Glutamatergic neuron (in vitro differentiated cells): ENCODE measurements at regions not wholly inside any gene's neighbourhood (a gene's known extent, or its start where the extent isn't known, plus 50 kb on each side); places are given as distances from the start of the nearest gene placed in this dataset.

ENCODE experiments used
- DNase-seq: peaks from one replicate; pipeline ENCODE4 v3.0.0; 2022
- H3K27ac Mint-ChIP-seq: one replicate; pipeline ENCODE4 v1.8.0; 2020; ENCODE audit warnings: mild to moderate bottlenecking, mixed read lengths, inconsistent platforms; ENCODE audit not compliant: unreplicated experiment
- H3K27me3 Mint-ChIP-seq: one replicate; pipeline ENCODE4 v1.8.0; 2020; ENCODE audit warnings: mild to moderate bottlenecking, moderate library complexity, mixed read lengths, inconsistent platforms; ENCODE audit not compliant: unreplicated experiment
- H3K36me3 Mint-ChIP-seq: one replicate; pipeline ENCODE4 v1.8.0; 2020; ENCODE audit warnings: mild to moderate bottlenecking, mixed read lengths, inconsistent platforms; ENCODE audit not compliant: unreplicated experiment
- H3K4me1 Mint-ChIP-seq: one replicate; pipeline ENCODE4 v1.8.0; 2020; ENCODE audit warnings: mild to moderate bottlenecking, low read depth, mixed read lengths, inconsistent platforms; ENCODE audit not compliant: unreplicated experiment
- H3K4me3 Mint-ChIP-seq: one replicate; pipeline ENCODE4 v1.8.0; 2020; ENCODE audit warnings: mild to moderate bottlenecking, mixed read lengths, inconsistent platforms; ENCODE audit not compliant: unreplicated experiment
- H3K9me3 Mint-ChIP-seq: one replicate; pipeline ENCODE4 v1.8.0; 2020; ENCODE audit warnings: mild to moderate bottlenecking, moderate library complexity, mixed read lengths, inconsistent platforms; ENCODE audit not compliant: unreplicated experiment
- TF ChIP-seq, protein P1 (sequence below): fragments of 200-600 bp; sonication (generic); IDR thresholded peaks from one replicate; pipeline ENCODE4 v1.5.0; 2021; ENCODE audit not compliant: partially characterized antibody, unreplicated experiment

DNA sequence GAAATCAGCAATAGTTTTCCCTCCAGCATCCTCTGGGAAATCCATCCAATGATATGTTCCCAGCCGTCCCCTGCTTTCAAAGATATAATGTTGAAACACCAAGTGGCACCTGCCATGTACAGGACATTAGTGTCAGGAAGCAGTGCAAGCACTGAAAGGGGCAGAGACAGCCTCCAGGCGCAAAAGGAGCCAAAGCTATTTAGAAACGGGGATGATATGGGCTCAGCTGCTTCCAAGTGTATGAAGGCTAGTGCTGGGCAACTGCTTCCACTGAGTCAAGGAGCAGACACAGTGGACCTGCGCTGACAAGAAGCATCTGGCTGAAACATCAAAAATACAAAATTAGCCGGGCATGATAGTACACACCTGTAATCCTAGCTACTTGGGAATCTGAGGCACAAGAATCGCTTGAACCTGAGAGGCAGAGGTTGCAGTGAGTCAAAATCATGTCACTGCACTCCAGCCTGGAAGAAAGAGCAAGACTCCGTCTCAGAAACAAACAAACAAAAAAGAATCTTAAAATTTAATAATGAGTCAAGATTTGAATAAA is 119.7 kb downstream of the AQP9 start:
- Mint-ChIP-seq H3K9me3 (peaks cover under 1% of the 10 kb centered on the region), H3K27me3 (peaks cover 1% of the 10 kb centered on the region), H3K36me3 (no peaks in the 10 kb centered on the region), H3K4me1 (peaks cover 13% of the 10 kb centered on the region), H3K4me3 (no peak overlapping the region), H3K27ac (peak overlapping the region; percentile 72)
- TF ChIP-seq, protein P1, sequence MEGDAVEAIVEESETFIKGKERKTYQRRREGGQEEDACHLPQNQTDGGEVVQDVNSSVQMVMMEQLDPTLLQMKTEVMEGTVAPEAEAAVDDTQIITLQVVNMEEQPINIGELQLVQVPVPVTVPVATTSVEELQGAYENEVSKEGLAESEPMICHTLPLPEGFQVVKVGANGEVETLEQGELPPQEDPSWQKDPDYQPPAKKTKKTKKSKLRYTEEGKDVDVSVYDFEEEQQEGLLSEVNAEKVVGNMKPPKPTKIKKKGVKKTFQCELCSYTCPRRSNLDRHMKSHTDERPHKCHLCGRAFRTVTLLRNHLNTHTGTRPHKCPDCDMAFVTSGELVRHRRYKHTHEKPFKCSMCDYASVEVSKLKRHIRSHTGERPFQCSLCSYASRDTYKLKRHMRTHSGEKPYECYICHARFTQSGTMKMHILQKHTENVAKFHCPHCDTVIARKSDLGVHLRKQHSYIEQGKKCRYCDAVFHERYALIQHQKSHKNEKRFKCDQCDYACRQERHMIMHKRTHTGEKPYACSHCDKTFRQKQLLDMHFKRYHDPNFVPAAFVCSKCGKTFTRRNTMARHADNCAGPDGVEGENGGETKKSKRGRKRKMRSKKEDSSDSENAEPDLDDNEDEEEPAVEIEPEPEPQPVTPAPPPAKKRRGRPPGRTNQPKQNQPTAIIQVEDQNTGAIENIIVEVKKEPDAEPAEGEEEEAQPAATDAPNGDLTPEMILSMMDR, result no peak
- DNase-seq, result no peak

DNA sequence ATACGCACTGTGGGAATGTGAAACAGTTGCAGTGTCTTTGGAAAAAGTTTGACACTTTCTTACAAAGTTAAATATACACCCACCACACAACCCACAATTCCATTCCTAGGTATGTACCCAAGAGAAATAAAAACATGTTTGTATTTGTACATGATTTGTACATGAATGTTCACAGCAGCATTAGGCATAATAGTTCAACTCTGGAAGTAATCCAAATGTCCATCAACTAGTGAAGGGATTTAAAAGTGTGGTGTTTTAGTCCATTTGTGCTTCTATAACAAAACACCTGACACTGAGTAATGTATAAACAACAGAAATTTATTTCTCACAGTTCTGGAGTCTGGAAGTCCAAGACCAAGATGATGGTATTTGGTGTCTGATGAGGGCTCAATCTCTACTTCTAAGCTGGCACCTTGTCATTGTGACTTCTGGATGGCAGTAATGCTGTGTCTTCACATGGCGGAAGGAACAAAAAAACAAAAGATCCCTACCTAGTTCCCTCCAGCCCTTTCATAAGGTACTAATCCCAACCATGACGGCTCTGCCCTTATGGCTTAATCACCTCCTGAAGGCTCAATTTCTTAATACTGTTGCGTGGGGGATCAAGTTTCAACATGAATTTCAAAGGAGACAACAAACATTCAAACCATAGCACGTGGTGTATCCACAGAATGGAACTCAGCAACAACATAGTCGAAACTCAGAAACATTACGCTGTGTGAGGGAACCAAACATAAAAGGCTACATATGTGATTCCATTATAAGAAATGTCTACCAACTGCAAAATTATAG is 120.5 kb downstream of the AQP9 start:
- H3K4me3 Mint-ChIP-seq, result no peak overlapping the region
- peaks cover 1% of the 10 kb centered on the region for H3K9me3 Mint-ChIP-seq
- TF ChIP-seq, protein P1, result no peak
- H3K4me1 Mint-ChIP-seq, result peaks cover 13% of the 10 kb centered on the region
- no peak for DNase-seq
- H3K27me3 Mint-ChIP-seq, result peaks cover 1% of the 10 kb centered on the region
- H3K36me3 Mint-ChIP-seq, result no peaks in the 10 kb centered on the region
- H3K27ac Mint-ChIP-seq, result no peak overlapping the region

GRCh38 chr15:58260205-58260724 is 122.1 kb downstream of the AQP9 start:
- Mint-ChIP-seq H3K27ac (no peak overlapping the region), H3K36me3 (no peaks in the 10 kb centered on the region), H3K4me3 (no peak overlapping the region), H3K9me3 (peaks cover 1% of the 10 kb centered on the region), H3K27me3 (peaks cover 1% of the 10 kb centered on the region), H3K4me1 (peaks cover 13% of the 10 kb centered on the region)
- DNase-seq, result no peak
- TF ChIP-seq, protein P1, result no peak

DNA sequence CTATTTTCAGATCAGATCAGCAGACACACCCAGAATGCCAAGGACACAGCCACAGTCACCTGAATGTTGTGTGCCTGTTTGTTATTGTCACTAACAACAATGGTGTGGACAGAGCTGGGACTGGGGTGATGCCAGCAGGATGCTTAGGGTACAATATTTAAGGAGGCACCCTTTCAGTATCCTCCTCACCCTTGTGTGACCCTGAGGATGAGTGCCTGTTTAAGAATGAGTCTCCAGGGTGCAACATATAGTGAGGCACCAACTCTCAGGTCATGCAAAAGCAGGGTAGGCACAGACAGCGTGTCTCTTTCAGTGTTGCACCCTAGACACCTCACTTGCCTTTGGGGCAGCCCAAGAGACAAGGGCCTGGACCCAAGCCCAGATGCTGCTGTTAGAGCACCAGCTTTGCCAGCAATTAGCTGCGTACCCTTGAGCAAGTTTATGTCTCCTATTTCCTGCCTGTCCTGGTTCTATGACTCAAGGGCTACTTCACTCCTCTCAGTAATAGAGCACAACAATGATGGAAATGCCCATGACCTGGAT is 122.6 kb downstream of the AQP9 start:
- no peak overlapping the region for H3K4me3 Mint-ChIP-seq
- no peak for DNase-seq
- TF ChIP-seq, protein P1, result no peak
- no peak overlapping the region for H3K27ac Mint-ChIP-seq
- H3K27me3 Mint-ChIP-seq, result no peaks in the 10 kb centered on the region
- H3K4me1 Mint-ChIP-seq, result peaks cover 13% of the 10 kb centered on the region
- H3K36me3 Mint-ChIP-seq, result no peaks in the 10 kb centered on the region
- H3K9me3 Mint-ChIP-seq, result peaks cover 1% of the 10 kb centered on the region

GRCh38 chr15:58261368-58261767 is 123.2 kb downstream of the AQP9 start:
- TF ChIP-seq, protein P1, result no peak
- Mint-ChIP-seq H3K27ac (no peak overlapping the region), H3K27me3 (no peaks in the 10 kb centered on the region), H3K4me1 (peaks cover 13% of the 10 kb centered on the region), H3K4me3 (no peak overlapping the region), H3K36me3 (no peaks in the 10 kb centered on the region), H3K9me3 (peaks cover 1% of the 10 kb centered on the region)
- DNase-seq, result no peak
